GM21367 (cell line): ENCODE measurements at regions not wholly inside any gene's neighbourhood (a gene's known extent, or its start where the extent isn't known, plus 50 kb on each side); places are given as distances from the start of the nearest gene placed in this dataset.
"Not testable (repeated sequence)": the region's sequence is repeated elsewhere in the genome, so short reads cannot be mapped to it uniquely, and the experiment has no call there.

Experiments
- ATAC-seq: cut with Tn5 transposase; IDR thresholded peaks from one replicate; pipeline ENCODE4 v1.9.1; 2021; ENCODE audit not compliant: unreplicated experiment

DNA sequence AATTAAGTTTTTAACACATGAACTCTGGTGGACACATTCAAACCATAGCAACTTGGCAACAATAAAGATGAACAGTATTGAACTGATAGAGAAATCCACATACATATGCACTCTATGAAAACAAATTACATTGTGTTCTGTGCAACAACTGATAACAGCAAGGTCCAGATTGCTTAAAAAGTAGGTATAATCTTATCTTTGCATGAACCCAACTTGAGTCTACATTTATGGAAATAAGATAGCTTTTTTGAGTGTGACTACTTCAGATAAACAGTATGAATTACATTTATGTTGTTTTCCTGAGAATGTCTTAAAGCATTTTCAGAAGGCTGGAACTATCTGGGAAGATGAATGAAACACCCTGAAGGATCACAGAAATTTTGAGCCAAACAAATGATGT, 212.6 kb upstream of the GK2 start:
- ATAC-seq, result no peak

DNA sequence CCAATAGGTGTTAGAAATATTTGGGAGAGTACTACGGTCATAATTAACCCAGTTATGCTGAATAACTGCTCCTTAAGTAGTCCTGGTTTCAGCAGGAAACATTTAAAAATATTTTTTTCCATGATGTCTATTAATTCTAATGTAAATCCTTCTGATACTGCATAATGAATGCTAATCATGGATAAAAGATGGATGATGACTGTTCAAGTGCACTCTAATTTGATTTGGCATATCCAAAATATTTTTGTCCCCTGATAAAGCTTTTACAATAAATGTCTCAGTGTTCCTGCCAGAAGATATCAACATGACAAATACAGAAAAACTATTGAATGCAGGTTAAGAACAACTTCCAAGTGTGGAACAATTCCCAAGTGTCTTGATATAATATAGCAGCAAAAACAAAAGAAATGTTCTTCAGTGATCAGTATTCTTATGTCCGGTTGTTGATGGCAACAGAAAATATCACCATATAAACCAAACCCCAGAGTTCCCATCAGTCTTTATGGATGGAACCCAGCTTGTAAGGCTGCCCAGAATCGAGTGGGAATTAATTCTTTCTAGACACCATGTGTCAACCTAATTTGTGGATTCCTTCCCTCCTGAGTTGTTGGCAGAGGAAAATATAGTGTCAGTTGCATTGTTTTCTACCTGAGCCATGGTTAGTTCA, 205.4 kb upstream of the GK2 start:
- ATAC-seq, result no peak

DNA sequence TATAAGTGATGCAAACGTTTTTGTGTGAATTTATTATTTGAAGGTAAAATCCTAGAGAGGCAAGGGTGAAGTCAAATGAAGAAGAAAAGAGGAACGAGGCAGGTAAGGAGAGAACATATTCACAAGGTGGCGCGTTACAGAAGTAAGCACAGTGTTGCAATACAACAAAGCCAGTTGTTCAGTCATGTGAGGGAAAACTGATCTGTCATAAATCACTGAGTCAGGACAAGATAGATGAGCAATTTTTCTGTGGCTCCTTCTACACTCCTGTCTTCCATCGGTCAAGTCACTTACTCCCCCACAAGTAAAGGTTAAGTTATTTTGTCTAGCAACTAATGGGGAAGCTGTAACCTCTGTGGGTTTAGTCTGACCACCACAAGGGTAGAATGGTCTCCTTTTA, 203.0 kb upstream of the GK2 start:
- no peak for ATAC-seq

DNA sequence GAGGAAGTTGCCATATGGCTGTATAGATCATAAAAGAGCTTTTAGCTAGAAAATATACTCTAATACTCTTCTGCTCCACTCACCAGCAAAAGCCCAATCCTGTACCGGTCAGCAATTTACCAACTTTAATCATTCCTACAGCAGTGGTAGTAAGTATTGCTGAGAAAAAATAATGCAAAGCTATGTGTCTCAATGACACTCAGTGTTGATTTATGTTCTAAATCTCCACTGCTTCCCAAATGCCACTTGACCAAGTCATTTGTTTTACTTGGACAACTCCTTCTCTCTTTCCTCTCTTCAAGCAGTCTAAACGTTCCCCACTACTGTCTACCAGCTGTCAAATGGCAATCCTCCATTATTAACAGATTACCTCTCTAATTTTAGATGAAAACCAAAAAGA, 201.8 kb upstream of the GK2 start:
- ATAC-seq, result no peak

DNA sequence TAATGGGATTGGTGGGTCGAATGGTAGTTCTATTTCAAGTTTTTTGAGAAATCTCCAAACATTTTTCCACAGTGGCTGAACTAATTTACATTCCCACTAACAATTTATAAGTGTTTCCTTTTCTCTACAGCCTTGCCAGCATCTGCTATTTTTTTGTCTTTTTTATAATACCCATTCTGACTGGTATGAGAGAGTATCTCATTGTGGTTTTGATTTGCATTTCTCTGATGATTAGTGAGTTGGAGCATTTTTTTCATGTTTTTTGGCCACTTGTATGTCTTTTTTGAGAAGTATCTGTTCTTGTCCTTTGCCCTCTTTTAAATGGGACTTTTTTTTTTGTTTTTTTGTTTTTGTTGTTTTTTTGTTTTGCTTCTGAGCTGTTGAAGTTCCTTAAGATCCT, 200.0 kb upstream of the GK2 start:
- ATAC-seq, result no peak

DNA sequence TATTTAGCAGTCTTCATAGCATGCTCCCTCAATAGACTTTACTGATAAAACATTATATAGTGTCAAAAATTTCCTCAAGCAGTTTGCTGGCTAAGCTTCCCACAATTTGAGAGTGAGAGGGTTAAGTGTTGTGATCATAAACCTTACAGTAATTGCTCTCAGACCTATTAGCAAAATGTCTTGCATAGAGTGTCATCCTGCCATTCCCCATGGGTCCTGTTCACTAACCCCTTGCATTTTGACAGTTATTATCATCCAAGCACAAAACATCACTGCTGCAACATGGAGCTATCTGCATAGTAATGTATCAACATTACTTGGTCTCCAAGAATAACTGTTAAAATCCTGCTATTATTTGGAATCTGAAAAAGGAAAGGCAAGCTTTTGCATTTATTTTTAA, 196.1 kb upstream of the GK2 start:
- ATAC-seq, result no peak

DNA sequence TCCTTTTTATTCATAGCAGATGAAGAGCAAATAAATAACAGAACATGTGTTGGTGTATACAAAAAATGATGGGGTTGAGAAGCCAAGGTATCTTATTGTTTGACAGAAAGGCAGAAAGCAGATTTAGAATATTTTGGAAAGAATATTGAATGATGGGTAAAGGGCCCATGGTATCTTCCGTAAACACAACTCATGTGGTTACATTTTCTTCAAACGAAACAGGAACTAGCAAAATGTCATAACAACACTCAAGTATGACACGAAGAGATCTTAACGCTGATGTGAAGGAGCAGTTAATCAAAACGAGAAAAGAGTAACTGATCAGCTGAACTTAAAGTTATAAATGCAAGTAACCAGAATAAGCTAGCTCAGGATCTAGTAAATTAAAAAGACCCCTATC, 195.7 kb upstream of the GK2 start:
- peak; percentile 68 for ATAC-seq

DNA sequence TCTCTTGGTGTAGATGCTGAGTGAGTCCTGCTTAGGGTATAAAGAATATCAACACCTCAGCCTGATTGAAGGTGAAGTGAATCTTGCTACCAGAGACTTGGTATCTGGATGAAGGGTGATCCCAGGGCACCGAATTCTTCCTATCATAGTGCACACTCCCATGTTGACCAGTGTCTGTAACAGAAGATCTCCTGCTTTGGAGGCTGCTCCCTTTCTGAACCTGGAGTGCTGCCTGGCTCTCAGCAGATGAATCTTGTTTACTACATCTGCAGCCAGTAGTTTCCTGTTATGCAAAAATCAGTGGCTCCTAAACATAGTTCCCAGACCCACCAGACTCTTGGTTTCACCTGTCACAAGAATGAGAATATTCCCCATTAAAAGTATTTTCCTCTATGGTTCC, 191.7 kb upstream of the GK2 start:
- no peak for ATAC-seq

DNA sequence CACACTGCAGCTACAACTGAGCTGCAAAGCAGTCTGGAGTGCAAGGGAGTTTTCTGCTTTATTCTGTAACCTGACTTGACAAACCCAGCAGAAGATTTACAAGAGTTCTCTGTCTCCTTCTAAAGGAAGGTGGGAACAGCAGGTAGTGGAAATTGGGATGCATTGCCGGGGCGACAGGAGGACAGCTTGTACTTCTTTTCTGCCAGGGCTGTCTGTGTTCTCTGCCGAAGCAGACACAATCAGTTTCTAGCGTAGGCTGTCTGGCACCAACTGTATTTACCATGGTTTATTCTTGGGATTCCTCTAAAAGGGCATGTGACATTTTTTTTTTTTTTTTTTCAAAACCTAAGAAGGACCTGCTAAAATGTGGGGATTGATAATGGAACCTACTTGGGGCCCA, 190.8 kb upstream of the GK2 start:
- no peak for ATAC-seq

DNA sequence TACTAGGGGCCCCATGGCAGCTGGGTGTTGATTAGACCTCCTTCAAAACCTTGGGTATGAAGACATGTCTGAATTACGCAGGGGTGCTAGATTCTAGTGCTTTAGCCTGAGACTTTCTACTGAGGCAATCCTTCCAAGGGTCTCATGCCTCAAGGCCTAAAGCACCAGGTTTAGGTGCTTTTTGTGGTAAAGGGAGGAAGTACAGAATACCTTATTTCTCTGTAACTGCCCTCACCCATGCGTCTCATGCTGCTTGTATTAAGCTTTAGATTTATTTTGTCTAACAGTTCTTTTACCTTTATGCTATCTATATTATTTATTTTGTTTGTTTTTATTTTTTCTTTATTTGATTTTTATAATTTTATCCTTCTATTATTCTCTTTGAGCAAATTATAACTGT, 190.2 kb upstream of the GK2 start:
- no peak for ATAC-seq

DNA sequence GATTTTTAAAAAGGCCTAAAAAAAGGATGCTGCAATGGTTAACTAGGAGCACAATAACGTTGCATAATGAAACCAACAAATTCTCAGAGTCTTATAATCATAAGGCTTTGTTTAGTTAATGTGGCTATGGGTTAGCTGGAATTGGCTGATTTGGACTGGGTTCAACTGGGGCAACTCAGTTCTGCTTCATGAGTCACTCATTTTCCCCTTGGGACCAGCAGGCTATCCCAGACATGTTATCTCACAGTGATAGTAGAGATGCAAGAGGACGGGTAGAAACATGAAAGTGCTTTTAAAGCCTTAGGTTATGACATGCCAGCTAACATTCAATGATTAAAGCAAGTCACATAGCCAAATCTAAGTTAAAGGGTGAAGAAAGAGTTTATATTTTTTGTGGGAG, 189.2 kb upstream of the GK2 start:
- ATAC-seq, result no peak

DNA sequence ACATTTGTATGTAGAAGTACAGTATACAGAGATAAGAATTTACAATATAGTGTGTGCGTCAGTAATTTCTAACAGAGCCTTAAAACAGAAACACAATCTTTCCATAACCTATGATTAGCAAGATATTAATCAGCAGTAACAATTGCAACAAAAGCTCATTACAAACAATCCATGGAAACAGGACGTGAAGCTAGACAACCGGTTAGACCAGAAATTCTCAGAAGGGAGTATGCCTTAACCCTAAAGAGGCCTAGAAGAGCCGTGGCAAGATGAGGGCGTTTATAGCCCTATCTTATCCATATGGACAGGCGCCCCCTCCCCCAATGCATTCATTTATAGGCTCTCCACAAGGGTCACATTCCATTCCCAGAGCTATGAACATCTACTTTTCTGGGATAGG, 184.2 kb upstream of the GK2 start:
- not testable (repeated sequence) for ATAC-seq

DNA sequence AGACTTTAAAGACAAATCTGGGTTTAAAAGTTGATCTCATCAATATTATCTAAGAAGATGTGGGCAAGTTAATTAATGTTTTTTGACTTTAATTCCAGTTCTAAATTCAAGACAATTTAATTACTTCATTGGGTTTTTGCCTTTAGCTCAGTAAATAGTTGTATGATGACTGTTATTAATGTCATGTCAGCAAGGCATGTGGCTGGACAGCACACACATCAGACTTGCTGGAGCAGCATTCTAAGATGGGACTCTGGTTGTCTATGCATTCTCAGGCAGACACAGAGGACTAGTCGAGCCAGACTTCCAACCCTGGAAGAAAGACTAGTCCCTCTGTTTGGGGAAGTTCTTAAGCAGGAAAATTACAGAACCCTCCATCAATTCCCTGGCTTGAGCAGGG, 180.7 kb upstream of the GK2 start:
- ATAC-seq, result no peak

DNA sequence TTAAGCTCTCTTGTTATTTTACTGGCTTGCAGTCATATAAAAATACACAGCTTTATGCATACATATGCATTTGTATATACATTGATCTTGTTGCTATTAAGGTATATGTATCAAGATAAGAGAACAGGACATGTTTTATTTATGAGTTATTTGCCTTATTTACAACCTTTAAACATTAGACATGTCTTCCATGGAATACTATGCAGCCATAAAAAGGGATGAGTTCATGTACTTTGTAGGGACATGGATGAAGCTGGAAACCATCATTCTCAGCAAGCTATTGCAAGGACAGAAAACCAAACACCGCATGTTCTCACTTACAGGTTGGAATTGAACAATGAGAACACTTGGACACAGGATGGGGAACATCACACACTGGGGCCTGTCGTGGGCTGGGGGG, 179.2 kb upstream of the GK2 start:
- ATAC-seq, result not testable (repeated sequence)

DNA sequence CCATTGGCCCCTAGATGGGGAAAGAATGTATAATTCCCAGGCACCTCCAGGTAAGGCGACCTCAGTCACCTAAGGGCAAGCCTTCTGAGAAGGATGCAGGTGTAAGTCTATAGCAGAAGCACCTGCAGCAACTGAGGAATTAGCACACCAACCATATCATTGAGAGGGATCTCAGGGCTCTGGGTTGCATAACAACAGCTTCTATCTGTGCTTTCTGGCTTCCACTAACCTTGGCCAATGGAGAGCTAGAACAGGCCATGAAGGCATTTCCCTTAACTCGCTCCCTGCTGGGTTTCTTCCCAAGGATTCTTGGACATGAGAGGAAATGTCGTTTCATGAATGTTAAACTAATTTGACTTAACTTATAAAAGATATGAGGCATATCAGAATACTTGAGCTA, 177.8 kb upstream of the GK2 start:
- ATAC-seq, result no peak

DNA sequence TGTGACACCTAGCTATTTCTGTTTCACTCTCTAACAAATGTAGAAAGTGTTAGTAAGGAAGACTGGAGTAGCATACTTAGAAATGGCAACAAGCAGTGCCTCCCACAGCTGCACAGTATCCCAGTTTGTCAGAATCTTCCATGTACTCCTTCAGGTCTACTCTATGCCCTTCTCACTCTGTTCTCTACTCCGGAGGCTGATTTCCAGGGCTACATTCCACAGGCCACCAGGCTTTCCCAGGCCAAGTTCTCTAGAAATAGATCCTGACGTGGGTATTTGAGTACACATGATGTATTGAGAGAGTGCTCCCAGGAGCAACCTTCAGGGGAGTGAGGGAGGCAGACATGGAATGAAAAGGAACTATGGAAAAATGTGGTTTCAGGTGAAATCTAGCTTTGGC, 177.3 kb upstream of the GK2 start:
- ATAC-seq, result no peak

DNA sequence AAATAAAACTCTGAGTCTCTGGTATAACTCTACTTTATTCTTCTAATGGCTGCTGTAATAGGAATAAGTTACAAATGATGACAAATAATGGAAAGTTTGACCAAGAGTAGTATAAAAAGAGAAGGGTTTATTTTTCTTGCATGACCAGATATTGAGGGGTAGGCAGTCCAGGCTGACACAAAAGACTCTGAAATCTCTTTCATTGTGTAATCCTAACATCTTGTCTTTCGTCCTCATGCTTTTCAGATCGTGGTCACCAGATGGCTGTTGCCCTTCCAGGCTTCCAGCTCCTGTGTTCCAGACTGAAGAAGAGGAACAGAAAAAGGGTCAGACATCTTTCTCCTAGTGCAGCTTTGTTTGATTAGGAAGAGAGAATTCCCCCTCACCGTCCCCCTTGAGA, 176.9 kb upstream of the GK2 start:
- no peak for ATAC-seq

DNA sequence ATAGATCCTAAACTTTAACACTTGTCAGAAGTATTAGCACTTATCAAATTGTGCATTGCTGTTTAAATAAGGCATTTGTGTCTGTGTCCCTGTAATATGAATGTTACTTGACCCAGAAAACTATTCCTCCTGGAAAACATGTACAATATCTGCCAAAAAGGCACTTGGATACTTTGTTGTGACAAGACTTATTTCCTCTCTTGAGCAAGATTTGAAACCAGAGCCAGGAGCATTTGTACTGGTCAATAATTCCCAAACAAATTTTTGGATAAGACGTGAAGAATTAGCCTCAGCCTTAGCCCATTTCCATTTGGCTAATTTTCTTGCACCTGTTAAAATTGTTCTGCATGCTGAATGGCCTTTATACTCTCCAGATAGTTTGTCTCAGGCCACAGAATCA, 176.3 kb upstream of the GK2 start:
- ATAC-seq, result no peak

DNA sequence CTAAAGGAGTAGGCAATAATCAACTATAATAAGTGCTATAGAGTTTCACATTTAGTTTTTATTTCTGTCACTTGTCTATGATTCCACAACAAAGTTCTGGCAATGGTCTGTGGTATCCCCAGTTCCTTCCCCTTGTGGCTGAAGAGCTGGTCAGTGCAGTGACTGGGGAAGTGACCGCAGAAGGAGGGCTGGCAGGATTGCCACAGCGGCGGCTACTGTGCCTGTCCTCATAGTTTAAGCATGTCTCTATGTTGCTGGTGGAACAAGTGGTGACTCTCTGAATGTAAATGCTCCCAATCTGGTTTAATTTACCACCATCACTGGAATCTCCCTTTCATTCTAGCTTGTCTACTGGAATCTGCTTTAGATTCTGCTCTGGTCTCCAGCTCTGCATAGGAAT, 170.6 kb upstream of the GK2 start:
- no peak for ATAC-seq

DNA sequence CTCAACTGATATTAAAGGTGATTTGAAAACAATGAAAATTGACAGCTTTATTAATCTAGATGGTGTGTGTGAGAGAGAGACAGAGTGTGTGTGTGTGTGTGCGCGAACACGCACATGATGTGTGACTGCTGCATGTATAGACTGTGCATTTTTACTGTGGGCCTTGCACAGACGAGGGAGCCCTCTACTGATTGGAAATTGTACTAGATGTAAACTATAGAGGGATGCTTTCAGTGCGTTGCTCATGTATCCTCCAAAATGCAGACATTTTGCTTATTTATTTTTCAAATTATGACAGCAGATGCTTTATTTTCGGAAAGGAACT, 168.4 kb upstream of the GK2 start:
- ATAC-seq, result no peak

DNA sequence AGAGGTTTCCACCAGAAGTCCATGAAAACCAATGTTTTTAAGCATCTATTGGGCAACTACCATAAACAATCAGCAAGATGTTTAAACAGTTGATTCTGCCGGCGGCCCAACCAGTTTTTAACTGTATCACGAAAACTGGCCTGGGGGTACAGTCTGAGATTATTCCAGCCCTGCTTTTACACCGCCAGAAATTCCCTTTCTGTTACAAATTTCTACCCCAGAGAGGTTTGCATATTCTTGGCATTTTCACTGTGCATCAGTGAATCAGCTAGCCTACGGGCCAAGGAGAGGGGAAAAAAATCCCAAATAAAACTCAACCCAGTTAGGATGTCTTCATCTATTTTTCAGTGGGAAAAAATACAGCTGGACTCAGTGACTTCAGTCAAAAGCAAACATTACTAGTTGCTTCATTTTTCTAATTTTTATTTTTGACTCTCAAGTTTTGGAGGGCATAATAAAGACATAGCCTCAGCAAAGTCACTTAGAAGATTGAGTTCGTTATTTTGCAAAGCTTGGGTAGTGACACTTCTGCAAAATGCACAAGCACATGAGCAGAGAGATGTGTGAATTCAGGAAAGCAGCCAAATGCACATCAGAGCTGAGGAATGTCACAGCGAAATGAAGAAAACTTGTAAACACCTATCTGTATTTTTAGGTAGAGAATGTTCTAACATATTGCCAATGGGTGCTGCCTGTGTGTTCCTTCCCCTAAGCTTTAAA, 167.8 kb upstream of the GK2 start:
- ATAC-seq, result no peak

DNA sequence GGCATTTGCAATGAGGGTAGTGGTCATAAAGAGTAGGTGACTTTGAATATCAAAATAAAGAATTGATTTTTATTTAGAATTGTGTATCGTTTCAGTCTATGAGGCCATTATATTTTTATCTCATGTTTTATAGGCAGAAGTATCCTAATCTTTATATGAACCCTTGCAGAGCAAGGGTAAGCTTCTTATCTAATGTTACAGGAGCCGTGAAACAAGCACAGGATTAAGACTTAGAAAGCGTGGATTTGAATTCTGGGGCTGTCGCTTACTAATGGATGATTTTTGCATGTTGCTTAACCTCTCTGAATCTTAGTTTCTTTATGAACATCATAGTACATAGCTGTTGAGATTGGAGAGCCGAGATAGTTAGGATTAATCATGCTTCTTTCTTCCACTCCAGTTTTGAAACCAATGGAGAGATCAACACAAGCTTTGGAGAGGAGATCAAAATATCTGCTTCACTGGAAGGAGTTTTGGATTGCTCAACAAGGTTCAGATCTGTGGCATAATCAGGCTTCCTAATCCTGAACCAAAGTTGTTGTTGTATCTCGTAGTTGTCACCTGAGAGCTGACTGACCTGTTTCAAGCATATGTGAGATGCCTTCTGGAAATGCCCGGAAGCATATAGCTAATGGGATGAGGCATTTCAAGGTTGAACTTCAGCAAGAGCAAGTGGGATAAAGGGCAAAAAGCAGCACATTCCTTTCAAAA, 166.9 kb upstream of the GK2 start:
- no peak for ATAC-seq

DNA sequence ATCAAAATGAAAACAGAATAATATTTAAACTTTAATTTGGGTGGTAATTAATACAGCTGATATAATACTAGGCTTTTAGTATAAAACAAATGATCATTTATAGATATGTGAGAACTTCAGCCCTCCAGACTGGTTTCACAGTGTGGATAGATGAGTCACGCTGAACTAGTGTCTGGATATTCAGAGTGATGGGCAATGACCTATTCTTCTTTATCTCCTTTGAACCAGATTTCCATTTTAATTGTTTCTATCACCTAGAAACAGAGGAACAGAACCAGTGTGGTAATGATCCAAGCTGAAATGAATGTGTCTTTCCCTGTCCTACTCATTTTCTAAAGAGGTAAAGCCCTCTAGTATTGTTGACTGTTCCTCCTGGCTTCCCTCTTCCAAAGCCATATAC, 155.2 kb upstream of the GK2 start:
- no peak for ATAC-seq
